SK-N-SH (cell line): ENCODE measurements at regions not wholly inside any gene's neighbourhood (a gene's known extent, or its start where the extent isn't known, plus 50 kb on each side); places are given as distances from the start of the nearest gene placed in this dataset.

ENCODE experiments used
- CTCF ChIA-PET: fragments of 300-600, 350-600 bp; formaldehyde crosslinking; extraction: SDS; loops from one replicate; lab custom pipeline; 2021; lab: Yijun Ruan, JAX
- POLR2A ChIA-PET: fragments of 350-600 bp; sonication (Branson Sonifier 250); formaldehyde crosslinking; extraction: SDS; loops from one replicate; lab custom pipeline; 2020; ENCODE audit warnings: antibody characterized with exemption, inconsistent platforms; lab: Yijun Ruan, JAX
- DNase-seq: peaks from one replicate; pipeline ENCODE4 v3.0.0; 2012
- H2AFZ ChIP-seq: fragments of 200-600 bp; sonication (generic); 2 replicates; pipeline ENCODE4 v1.8.1; 2016; ENCODE audit warnings: antibody characterized with exemption, mild to moderate bottlenecking, low read depth
- H3F3A ChIP-seq: fragments of 200-600 bp; sonication (generic); replicated peaks from 2 replicates; pipeline ENCODE3; 2016; ENCODE audit warnings: antibody characterized with exemption, mild to moderate bottlenecking; ENCODE audit not compliant: insufficient read depth
- H3K27ac ChIP-seq, 2 experiments: fragments of 200-500 bp in 1 of 2; fragments of 200-600 bp in 1 of 2; sonication (Bioruptor generic) in 1 of 2; sonication (generic), shearing (Covaris generic) in 1 of 2; 2 replicates each; pipeline versions ENCODE4 v1.5.1 to v1.6.1; 2014 to 2016; ENCODE audit warnings: low read depth in 2 of 2, inconsistent platforms in 1 of 2, low read length in 1 of 2, mild to moderate bottlenecking in 1 of 2, mixed read lengths in 1 of 2
- H3K27me3 ChIP-seq: fragments of 200-600 bp; sonication (generic), shearing (Covaris generic); 2 replicates; pipeline ENCODE4 v1.6.1; 2016; ENCODE audit warnings: mixed run types; ENCODE audit not compliant: insufficient read depth
- H3K36me3 ChIP-seq, 2 experiments: fragments of 200-500 bp in 1 of 2; fragments of 200-600 bp in 1 of 2; sonication (Bioruptor generic) in 1 of 2; sonication (generic) in 1 of 2; replicated peaks in 1 of 2; 2 replicates each; pipeline versions ENCODE3 to v1.5.1; 2014 to 2016; ENCODE audit warnings: low read length in 1 of 2, mild to moderate bottlenecking in 1 of 2; ENCODE audit not compliant: insufficient read depth in 2 of 2, control insufficient read depth in 1 of 2
- H3K4me1 ChIP-seq, 2 experiments: fragments of 200-500 bp in 1 of 2; fragments of 200-600 bp in 1 of 2; sonication (Bioruptor generic) in 1 of 2; sonication (generic), shearing (Covaris generic) in 1 of 2; 2 replicates each; pipeline versions ENCODE4 v1.5.1 to v1.6.1; 2014 to 2016; ENCODE audit warnings: low read depth in 1 of 2, low read length in 1 of 2, mixed run types in 1 of 2; ENCODE audit not compliant: insufficient read depth in 2 of 2, control insufficient read depth in 1 of 2
- H3K4me2 ChIP-seq: fragments of 200-600 bp; sonication (generic), shearing (Covaris generic); 2 replicates; pipeline ENCODE4 v1.6.1; 2017; ENCODE audit warnings: mixed run types
- H3K4me3 ChIP-seq, 2 experiments: fragments of 200-500 bp in 1 of 2; fragments of 200-600 bp in 1 of 2; sonication (Bioruptor generic) in 1 of 2; sonication (generic), shearing (Covaris generic) in 1 of 2; 2 replicates each; pipeline versions ENCODE4 v1.5.1 to v1.8.1; 2014 to 2016; ENCODE audit warnings: low read depth in 2 of 2, inconsistent platforms in 1 of 2, low read length in 1 of 2, mild to moderate bottlenecking in 1 of 2, mixed read lengths in 1 of 2, moderate library complexity in 1 of 2
- H3K79me2 ChIP-seq: fragments of 200-600 bp; sonication (generic); 2 replicates; pipeline ENCODE4 v1.8.1; 2017; ENCODE audit warnings: mild to moderate bottlenecking; ENCODE audit not compliant: insufficient read depth
- H3K9ac ChIP-seq: fragments of 200-600 bp; sonication (generic); 2 replicates; pipeline ENCODE4 v1.6.1; 2017; ENCODE audit warnings: mixed run types
- H3K9me2 ChIP-seq: fragments of 200-600 bp; sonication (generic); 2 replicates; pipeline ENCODE4 v1.6.1; 2017; ENCODE audit warnings: mixed run types
- H3K9me3 ChIP-seq: fragments of 200-600 bp; sonication (generic); 2 replicates; pipeline ENCODE4 v1.6.1; 2017; ENCODE audit warnings: mixed run types, mild to moderate bottlenecking, moderate library complexity
- H4K20me1 ChIP-seq: fragments of 200-600 bp; sonication (generic); 2 replicates; pipeline ENCODE4 v1.6.1; 2017; ENCODE audit warnings: mild to moderate bottlenecking, mixed run types; ENCODE audit not compliant: insufficient read depth
- EZH2phosphoT487 ChIP-seq: fragments of 200-600 bp; sonication (generic); IDR thresholded peaks from 2 replicates; pipeline ENCODE4 v1.6.1; 2017; ENCODE audit warnings: low read depth, mixed run types, mild to moderate bottlenecking, antibody characterized with exemption, moderate library complexity, borderline replicate concordance
- FOSL2 ChIP-seq: IDR thresholded peaks from 2 replicates; pipeline ENCODE4 v1.4.0; 2012; ENCODE audit warnings: low read depth, mild to moderate bottlenecking, moderate library complexity, borderline replicate concordance
- FOXM1 ChIP-seq: IDR thresholded peaks from 2 replicates; pipeline ENCODE4 v1.4.0; 2012; ENCODE audit warnings: low read depth, mild to moderate bottlenecking
- GABPA ChIP-seq: IDR thresholded peaks from 2 replicates; pipeline ENCODE4 v1.4.0; 2012; ENCODE audit warnings: low read depth, mild to moderate bottlenecking
- GATA2 ChIP-seq: sonication (generic); formaldehyde crosslinking; IDR thresholded peaks from 2 replicates; pipeline ENCODE4 v1.5.0; 2020; ENCODE audit warnings: mild to moderate bottlenecking, missing genetic modification reagents
- IRF3 ChIP-seq: fragments of 150-350 bp; IDR thresholded peaks from 2 replicates; pipeline ENCODE4 v1.6.1; 2016; ENCODE audit warnings: mild to moderate bottlenecking, low read depth, low read length
- JUND ChIP-seq: IDR thresholded peaks from 2 replicates; pipeline ENCODE4 v1.4.0; 2012
- MAX ChIP-seq: IDR thresholded peaks from 2 replicates; pipeline ENCODE4 v1.4.0; 2012; ENCODE audit warnings: low read depth
- MEF2A ChIP-seq: IDR thresholded peaks from 2 replicates; pipeline ENCODE4 v1.4.0; 2012; ENCODE audit warnings: low read depth, borderline replicate concordance
- NRF1 ChIP-seq: IDR thresholded peaks from 2 replicates; pipeline ENCODE4 v1.6.1; 2012; ENCODE audit warnings: low read depth, mild to moderate bottlenecking, low read length
- REST ChIP-seq: IDR thresholded peaks from 2 replicates; pipeline ENCODE4 v1.6.1; 2012; ENCODE audit warnings: mild to moderate bottlenecking, low read depth, low read length, moderate library complexity
- RFX5 ChIP-seq: IDR thresholded peaks from 2 replicates; pipeline ENCODE4 v1.6.1; 2012; ENCODE audit warnings: mild to moderate bottlenecking, improper control_type of control experiment, low read length
- RXRA ChIP-seq: IDR thresholded peaks from 2 replicates; pipeline ENCODE4 v1.4.0; 2012; ENCODE audit warnings: low read depth, mild to moderate bottlenecking, borderline replicate concordance
- SIN3A ChIP-seq: IDR thresholded peaks from 2 replicates; pipeline ENCODE4 v1.6.1; 2012; ENCODE audit warnings: low read depth, mild to moderate bottlenecking, low read length, moderate library complexity, borderline replicate concordance
- SMC3 ChIP-seq: IDR thresholded peaks from 2 replicates; pipeline ENCODE4 v1.6.1; 2012; ENCODE audit warnings: low read depth, low read length, improper control_type of control experiment
- TAF1 ChIP-seq: IDR thresholded peaks from 2 replicates; pipeline ENCODE4 v1.6.1; 2012; ENCODE audit warnings: low read depth, mild to moderate bottlenecking, low read length, moderate library complexity, borderline replicate concordance
- TEAD4 ChIP-seq: IDR thresholded peaks from 2 replicates; pipeline ENCODE4 v1.4.0; 2012; ENCODE audit warnings: mild to moderate bottlenecking, borderline replicate concordance; ENCODE audit not compliant: insufficient read depth
- ZBTB33 ChIP-seq: IDR thresholded peaks from 2 replicates; pipeline ENCODE4 v1.4.0; 2012; ENCODE audit warnings: low read depth, borderline replicate concordance
- WGBS: methylation state at CpG from one replicate; pipeline ENCODE4 v1.1.6; 2017; ENCODE audit warnings: low lambda C conversion rate; 5-methylcytosine and 5-hydroxymethylcytosine counted together
- TF ChIP-seq, protein P1 (sequence below): IDR thresholded peaks from 2 replicates; pipeline ENCODE4 v1.4.0; 2012; ENCODE audit warnings: low read depth, borderline replicate concordance
- TF ChIP-seq, protein P2 (sequence below): IDR thresholded peaks from 2 replicates; pipeline ENCODE4; 2012

GRCh38 chr2:4381773-4382172 is 678.4 kb downstream of the DCDC2C start (continued):
- no peak for TF ChIP-seq IRF3

GRCh38 chr2:4391013-4391412 is 687.6 kb downstream of the DCDC2C start:
- Histone ChIP-seq H3K9me2 (no peaks in the 10 kb centered on the region), H3K27ac (no peak overlapping the region), H3K79me2 (no peaks in the 10 kb centered on the region)
- DNase-seq = no peak
- 25% methylated on average over 3 of the region's 3 CpGs for WGBS
- TF ChIP-seq SIN3A (no peak), REST (no peak), TAF1 (no peak), ZBTB33 (no peak), FOSL2 (no peak), MAX (no peak), TEAD4 (no peak), RXRA (no peak), SMC3 (no peak), RFX5 (no peak), JUND (no peak), GABPA (no peak), MEF2A (no peak), EZH2phosphoT487 (no peak), FOXM1 (no peak), GATA2 (CRISPR knock-in tag) (no peak), NRF1 (no peak)
- TF ChIP-seq, protein P1, sequence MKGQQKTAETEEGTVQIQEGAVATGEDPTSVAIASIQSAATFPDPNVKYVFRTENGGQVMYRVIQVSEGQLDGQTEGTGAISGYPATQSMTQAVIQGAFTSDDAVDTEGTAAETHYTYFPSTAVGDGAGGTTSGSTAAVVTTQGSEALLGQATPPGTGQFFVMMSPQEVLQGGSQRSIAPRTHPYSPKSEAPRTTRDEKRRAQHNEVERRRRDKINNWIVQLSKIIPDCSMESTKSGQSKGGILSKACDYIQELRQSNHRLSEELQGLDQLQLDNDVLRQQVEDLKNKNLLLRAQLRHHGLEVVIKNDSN = no peak
- TF ChIP-seq, protein P2, sequence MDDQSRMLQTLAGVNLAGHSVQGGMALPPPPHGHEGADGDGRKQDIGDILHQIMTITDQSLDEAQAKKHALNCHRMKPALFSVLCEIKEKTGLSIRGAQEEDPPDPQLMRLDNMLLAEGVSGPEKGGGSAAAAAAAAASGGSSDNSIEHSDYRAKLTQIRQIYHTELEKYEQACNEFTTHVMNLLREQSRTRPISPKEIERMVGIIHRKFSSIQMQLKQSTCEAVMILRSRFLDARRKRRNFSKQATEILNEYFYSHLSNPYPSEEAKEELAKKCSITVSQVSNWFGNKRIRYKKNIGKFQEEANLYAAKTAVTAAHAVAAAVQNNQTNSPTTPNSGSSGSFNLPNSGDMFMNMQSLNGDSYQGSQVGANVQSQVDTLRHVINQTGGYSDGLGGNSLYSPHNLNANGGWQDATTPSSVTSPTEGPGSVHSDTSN = no peak
- TF ChIP-seq, all 33 proteins: peak for 0
- CTCF ChIA-PET = no interaction called here
- POLR2A ChIA-PET = no interaction called here
- Histone ChIP-seq H4K20me1 (no peaks in the 10 kb centered on the region), H3K4me1 (no peaks in the 10 kb centered on the region), H3K9me3 (no peaks in the 10 kb centered on the region), H3K27me3 (no peaks in the 10 kb centered on the region), H3K9ac (no peak overlapping the region), H3F3A (no peaks in the 10 kb centered on the region), H3K36me3 (no peaks in the 10 kb centered on the region), H3K4me2 (no peak overlapping the region), H3K4me3 (no peak overlapping the region), H2AFZ (no peak overlapping the region)
